Mucosa of stomach (tissue), 1 donor: ENCODE measurements at regions not wholly inside any gene's neighbourhood (a gene's known extent, or its start where the extent isn't known, plus 50 kb on each side); places are given as distances from the start of the nearest gene placed in this dataset.

Experiments
- H3K27me3 ChIP-seq: one replicate; pipeline ENCODE4 v1.7.0; 2013; ENCODE audit warnings: mild to moderate bottlenecking, low read length; ENCODE audit not compliant: control insufficient read depth, insufficient read depth
- H3K36me3 ChIP-seq: one replicate; pipeline ENCODE4 v1.7.0; 2013; ENCODE audit warnings: low read length; ENCODE audit not compliant: control insufficient read depth, insufficient read depth
- H3K4me1 ChIP-seq: one replicate; pipeline ENCODE4 v1.7.0; 2013; ENCODE audit warnings: mild to moderate bottlenecking, low read length; ENCODE audit not compliant: control insufficient read depth, insufficient read depth
- H3K4me3 ChIP-seq: one replicate; pipeline ENCODE4 v1.7.0; 2013; ENCODE audit warnings: low read length
- H3K9ac ChIP-seq: one replicate; pipeline ENCODE4 v1.7.0; 2013; ENCODE audit warnings: mild to moderate bottlenecking, low read length, moderate library complexity
- H3K9me3 ChIP-seq: one replicate; pipeline ENCODE4 v1.7.0; 2013; ENCODE audit warnings: mild to moderate bottlenecking, low read length, moderate library complexity; ENCODE audit not compliant: control insufficient read depth
- donor health status: Pancreatic carcinoma.

DNA sequence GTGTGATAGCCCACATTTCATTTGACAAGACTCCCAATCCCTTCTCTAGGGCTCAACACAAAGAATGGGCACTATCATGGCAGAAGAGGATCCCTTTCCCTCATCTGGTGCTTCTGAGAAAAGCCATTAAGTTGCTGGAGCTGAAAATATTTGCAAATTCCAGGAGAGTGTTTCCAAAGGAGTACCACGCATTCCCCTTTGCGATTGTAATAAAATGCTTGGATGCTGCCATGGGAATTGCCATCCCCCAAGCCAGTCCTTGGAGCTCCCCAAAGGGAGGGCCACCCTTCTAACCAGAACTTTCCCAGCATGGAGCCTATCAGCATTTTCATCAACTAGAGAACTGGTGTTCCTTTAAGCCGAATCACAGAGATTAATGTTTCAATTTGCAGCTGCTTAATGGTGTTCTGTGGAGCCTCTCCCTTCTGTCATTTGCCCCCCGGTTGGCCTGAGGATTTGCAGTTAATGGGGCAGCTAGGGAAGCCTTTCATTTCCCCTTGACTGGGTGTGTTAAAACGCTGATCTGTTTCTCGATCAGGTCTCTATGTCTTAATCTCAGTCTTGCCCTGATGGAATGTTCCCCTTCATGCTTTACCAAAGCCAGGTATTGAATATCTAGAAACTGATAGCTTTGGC lies 133.0 kb downstream of the ENC1 start:
- Histone ChIP-seq H3K27me3 (no peaks in the 10 kb centered on the region), H3K4me1 (peaks cover 9% of the 10 kb centered on the region), H3K9me3 (no peaks in the 10 kb centered on the region), H3K4me3 (no peak overlapping the region), H3K36me3 (no peaks in the 10 kb centered on the region), H3K9ac (no peak overlapping the region)

DNA sequence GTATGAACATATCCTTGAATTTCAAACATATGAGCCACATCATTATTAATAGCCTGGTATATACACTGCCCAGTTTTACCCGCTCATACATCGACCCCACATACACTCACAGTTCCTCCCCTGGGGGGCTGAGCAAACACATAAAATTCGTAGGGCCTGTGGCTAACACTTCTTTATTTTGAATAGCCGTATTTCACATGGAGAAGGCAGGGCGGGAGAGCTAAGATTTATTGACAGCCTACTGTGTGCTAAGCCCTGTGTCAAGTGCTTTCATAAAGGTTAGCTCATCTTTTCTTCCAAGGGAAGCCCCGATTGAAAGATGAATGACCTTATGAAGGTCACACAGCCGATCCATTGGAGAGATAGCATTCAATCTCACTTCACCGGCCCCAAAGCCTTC lies 134.4 kb downstream of the ENC1 start:
- H3K4me1 ChIP-seq = peaks cover 19% of the 10 kb centered on the region
- H3K9ac ChIP-seq = no peak overlapping the region
- H3K36me3 ChIP-seq = no peaks in the 10 kb centered on the region
- H3K4me3 ChIP-seq = no peak overlapping the region
- H3K27me3 ChIP-seq = no peaks in the 10 kb centered on the region
- H3K9me3 ChIP-seq = no peaks in the 10 kb centered on the region

DNA sequence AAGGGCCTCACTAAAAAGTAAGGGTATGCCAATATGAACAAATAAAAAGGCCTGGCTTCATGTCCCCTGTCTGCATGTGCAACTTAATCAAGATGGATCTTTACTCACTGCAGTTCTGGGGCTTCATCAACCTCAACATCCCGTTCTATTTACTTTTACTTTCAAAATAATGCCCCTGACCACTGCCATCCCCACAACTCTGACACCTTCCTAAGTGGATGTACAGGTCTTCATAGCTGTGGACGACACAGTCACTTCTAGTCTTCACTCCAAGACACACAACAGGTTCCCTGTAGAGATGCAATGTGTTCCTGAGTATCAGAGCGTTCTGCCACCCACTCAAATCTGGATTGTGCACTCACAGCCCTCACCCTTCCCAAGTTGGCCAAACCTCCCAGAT lies 136.1 kb downstream of the ENC1 start:
- Histone ChIP-seq H3K4me3 (no peak overlapping the region), H3K4me1 (peaks cover 28% of the 10 kb centered on the region), H3K9me3 (no peaks in the 10 kb centered on the region), H3K9ac (no peak overlapping the region), H3K36me3 (no peaks in the 10 kb centered on the region), H3K27me3 (no peaks in the 10 kb centered on the region)

DNA sequence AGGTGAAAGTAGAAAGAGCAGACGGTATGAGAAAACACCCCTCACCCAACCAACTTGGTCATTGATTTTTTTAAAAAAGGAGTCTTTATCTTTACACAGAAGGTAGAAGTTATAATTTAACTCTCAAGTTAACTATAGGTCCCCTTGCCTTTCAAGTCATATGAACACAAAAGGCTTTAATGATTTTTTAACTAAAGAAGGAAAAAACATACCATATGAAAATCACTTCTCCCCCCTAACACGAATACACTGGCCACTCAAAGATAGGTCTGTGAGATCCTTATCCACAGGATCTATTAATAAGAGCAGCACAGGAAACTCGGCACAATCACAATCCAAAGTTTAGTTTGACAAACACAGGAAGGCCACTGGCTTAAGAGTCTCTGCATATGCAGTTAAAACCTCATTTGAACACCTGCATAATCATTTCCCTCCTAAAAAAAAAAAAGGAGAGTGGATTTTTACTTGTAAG lies 138.0 kb downstream of the ENC1 start:
- no peaks in the 10 kb centered on the region for H3K27me3 ChIP-seq
- H3K4me3 ChIP-seq = no peak overlapping the region
- no peak overlapping the region for H3K9ac ChIP-seq
- H3K9me3 ChIP-seq = no peaks in the 10 kb centered on the region
- peaks cover 31% of the 10 kb centered on the region for H3K4me1 ChIP-seq
- no peaks in the 10 kb centered on the region for H3K36me3 ChIP-seq

DNA sequence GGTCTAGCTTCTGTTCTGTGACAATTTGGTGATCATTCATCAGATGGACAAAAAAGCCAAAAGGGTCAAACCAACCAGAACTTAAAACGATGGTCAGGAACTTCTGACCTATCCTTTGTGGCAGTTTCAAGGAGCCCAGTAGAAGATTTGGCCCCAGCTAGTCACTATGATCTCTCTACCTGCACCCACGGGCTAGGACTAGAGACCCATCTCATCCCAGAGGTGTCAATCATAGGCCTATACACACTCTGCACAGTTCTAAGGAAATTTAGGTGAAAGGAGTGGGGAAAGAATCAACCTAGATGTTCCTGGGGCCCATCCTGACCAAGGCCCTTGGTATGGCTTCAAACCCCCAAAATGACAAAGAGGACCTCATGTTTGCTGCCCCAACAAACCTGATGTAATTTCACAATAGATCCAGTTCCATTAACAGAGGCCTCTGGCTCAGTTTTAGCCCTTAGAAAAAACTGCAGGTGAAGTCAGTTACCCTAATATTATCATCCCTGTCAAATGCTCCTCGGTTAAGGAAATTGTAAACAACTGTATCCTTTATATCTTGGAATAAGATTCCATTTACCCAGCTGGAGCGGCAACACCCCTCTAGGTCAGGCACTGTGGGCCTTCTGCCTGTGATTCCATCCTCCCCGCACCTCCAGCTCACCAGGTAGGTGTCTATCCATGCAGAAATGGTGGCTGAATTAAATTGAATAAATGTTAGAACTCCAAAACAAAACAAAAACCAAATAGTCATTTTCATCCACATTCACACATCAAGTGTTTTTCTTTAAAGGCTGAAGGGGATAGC lies 138.7 kb downstream of the ENC1 start:
- H3K4me1 ChIP-seq = peaks cover 29% of the 10 kb centered on the region
- no peak overlapping the region for H3K4me3 ChIP-seq
- no peaks in the 10 kb centered on the region for H3K27me3 ChIP-seq
- H3K9ac ChIP-seq = no peak overlapping the region
- no peaks in the 10 kb centered on the region for H3K9me3 ChIP-seq
- no peaks in the 10 kb centered on the region for H3K36me3 ChIP-seq

DNA sequence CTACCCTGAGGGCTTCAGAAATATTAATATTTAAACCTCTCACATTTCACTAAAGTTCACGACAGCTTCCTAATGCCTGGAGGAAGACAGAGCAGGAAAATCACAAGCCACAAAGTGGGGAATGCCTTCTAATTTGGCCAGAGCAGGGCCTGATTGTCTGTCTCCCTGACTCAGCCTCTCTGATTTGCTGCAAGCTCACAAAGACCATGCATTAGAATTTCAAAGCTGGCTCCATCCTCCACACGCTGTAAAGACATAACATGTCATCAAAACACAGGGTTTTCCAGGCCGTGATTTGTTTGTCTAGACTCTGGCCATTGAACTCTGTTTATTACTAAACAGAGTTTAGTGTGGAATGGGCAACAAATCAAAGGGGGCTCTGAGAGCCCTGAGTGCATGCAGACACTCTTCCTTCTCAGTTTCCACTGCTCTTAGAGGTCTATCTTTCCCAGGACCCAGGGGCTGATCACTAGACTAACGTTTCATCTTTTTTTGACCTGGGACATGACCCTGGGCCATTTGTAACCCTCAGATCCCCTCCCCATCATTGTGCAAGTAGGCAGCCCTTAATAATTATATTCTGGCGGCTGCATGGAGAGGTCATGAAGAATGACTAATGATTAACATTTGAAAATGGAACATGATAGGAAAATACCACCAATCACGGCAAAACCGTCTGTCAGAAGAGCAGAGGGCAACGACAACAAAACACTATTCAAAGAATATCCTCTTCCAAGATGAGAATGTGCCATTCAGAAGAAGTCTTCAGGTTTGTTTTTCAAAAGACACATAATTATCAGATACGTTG lies 140.2 kb downstream of the ENC1 start:
- Histone ChIP-seq H3K4me1 (peaks cover 29% of the 10 kb centered on the region), H3K27me3 (no peaks in the 10 kb centered on the region), H3K36me3 (no peaks in the 10 kb centered on the region), H3K4me3 (no peak overlapping the region), H3K9me3 (no peaks in the 10 kb centered on the region), H3K9ac (no peak overlapping the region)

DNA sequence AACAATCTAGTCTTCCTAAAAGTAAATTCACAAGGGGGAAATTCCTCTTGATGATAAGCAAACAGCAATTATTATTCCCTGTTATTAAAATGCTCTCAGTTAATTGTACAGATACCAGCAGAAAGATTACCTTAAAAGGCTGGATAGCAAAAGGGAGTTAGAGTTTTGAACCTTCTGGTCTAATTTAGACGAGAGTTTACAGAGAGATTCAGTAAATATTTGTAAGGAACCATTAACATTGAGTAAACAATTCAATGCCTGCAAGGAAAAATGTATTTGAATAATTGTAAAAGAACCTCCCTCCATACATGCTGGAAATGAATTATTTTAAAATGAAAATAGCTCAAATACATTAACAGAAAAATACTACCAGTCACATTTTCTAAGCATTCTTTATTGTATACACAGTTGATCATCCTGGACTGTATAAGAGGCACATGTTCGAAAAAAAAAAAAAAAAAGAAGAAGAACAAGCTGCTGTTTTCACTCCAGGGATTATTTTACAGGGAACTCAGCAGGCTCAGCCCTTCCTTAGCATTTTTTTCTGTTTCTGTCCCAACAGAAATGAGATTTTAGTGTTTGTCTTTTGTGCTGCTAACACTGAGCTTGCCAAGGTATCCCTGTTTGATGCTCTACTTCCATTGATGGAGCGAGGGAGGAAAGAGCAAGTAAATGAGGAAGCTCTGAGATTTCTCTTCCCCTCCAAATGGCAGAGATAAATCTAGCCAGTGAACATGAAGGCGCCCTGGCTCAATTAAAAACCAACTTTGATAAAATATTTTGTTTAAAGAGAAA lies 141.1 kb downstream of the ENC1 start:
- H3K9me3 ChIP-seq = no peaks in the 10 kb centered on the region
- no peaks in the 10 kb centered on the region for H3K27me3 ChIP-seq
- no peak overlapping the region for H3K4me3 ChIP-seq
- H3K9ac ChIP-seq = no peak overlapping the region
- H3K4me1 ChIP-seq = peaks cover 29% of the 10 kb centered on the region
- no peaks in the 10 kb centered on the region for H3K36me3 ChIP-seq

DNA sequence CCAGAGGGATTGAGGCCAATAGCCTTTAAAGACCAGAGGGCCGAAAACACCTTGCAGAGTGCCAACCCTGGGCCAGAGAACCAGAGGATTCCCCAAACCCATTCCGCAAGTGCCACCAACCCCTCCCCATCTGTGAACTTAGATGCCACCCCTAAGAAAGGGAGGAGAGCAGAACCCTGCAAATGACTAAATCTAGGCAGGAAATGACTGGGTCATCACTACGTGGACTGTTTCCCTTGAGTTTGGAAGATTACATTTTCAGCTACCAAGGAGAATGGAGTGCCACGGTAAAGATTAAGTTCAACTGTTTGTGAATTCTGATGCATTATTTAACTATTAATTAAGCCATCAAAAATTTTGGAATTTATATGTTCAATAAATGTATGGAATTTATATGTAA lies 142.8 kb downstream of the ENC1 start:
- Histone ChIP-seq H3K4me3 (no peak overlapping the region), H3K9me3 (no peaks in the 10 kb centered on the region), H3K4me1 (peaks cover 26% of the 10 kb centered on the region)

DNA sequence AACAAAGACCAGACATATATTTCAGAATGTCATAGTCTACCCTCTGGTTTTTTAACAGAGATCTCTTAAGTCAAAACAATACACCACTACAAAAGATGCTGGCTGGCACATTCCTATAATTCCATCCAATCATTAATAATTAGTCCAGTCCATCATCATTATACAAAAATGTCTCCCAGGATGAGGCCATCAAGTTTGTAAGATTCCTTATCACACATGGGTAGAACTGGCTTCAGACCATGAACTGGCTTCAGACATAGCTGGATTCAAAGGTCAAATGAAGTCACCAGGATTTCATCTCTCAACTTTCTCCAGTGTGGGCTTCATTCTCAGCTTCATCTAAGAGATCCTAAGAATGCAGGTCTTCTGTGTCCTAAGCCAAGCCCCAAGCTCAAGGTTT lies 147.1 kb downstream of the ENC1 start:
- Histone ChIP-seq H3K9me3 (no peaks in the 10 kb centered on the region), H3K36me3 (no peaks in the 10 kb centered on the region), H3K27me3 (no peaks in the 10 kb centered on the region), H3K4me3 (no peak overlapping the region), H3K9ac (no peak overlapping the region), H3K4me1 (no peaks in the 10 kb centered on the region)

More for the DNA sequence above, 142.8 kb downstream of the ENC1 start:
- H3K9ac ChIP-seq = no peak overlapping the region
- H3K36me3 ChIP-seq = no peaks in the 10 kb centered on the region
- H3K27me3 ChIP-seq = no peaks in the 10 kb centered on the region

DNA sequence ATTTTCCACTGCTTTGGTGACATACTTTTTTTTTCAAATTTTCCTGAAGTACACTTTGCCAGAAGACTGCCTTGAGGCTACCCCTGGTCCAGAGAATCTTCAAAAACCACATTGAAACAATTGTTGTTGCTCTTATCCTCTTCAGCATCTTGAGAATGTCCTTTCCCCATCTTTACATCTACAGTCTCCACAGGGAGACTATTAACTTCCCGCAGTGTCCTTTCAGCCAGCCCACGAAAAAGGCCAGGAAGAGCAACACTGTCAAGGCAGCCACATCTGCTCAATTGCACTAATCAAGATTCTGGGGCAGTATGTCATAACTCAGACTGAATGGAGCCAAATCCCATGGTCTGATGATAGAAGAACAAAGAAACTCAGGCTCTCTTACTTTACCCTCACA lies 148.3 kb downstream of the ENC1 start:
- H3K9ac ChIP-seq = no peak overlapping the region
- H3K27me3 ChIP-seq = no peaks in the 10 kb centered on the region
- no peaks in the 10 kb centered on the region for H3K9me3 ChIP-seq
- no peak overlapping the region for H3K4me3 ChIP-seq
- H3K36me3 ChIP-seq = no peaks in the 10 kb centered on the region
- H3K4me1 ChIP-seq = no peaks in the 10 kb centered on the region

DNA sequence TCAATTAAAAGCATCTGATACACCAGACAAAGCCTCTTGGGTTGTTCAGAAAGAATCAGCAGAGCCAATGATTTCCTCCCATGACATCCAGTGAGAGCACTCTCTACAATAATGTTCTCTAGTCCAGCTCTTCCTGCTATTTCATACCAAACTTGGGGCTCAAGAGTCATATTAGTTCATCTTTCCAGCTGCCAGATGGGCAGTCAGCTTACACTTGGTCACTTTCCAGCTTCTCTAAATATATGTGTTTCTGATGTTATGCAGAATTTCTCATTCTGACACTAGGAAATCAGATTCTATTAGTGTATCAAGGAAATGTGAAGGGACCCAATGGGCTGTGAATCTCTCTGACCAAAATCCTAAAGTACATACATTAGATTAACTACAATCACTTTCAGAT lies 148.9 kb downstream of the ENC1 start:
- Histone ChIP-seq H3K9me3 (no peaks in the 10 kb centered on the region), H3K27me3 (no peaks in the 10 kb centered on the region), H3K4me1 (no peaks in the 10 kb centered on the region), H3K9ac (no peak overlapping the region), H3K4me3 (no peak overlapping the region), H3K36me3 (no peaks in the 10 kb centered on the region)
